K562 (cell line): ENCODE measurements at regions not wholly inside any gene's neighbourhood (a gene's known extent, or its start where the extent isn't known, plus 50 kb on each side); places are given as distances from the start of the nearest gene placed in this dataset.

Experiments
- CBFB ChIP-seq: sonication (generic); formaldehyde crosslinking; IDR thresholded peaks from 2 replicates; pipeline ENCODE4 v1.4.0; 2020; ENCODE audit warnings: mild to moderate bottlenecking, missing genetic modification reagents
- CREB1 ChIP-seq, 2 experiments: sonication (generic) in 1 of 2; formaldehyde crosslinking in 1 of 2; IDR thresholded peaks; 2 replicates each; pipeline versions ENCODE4 v1.6.1 to v1.8.0; 2012 to 2022; ENCODE audit warnings: inconsistent platforms in 1 of 2, mild to moderate bottlenecking in 1 of 2, missing genetic modification reagents in 1 of 2, moderate library complexity in 1 of 2
- FOSL1 ChIP-seq: fragments of 200-800 bp; sonication (Bioruptor generic); conservative IDR thresholded peaks from 2 replicates; pipeline ENCODE4 v1.6.1; 2016; ENCODE audit warnings: missing genetic modification characterization, missing compliant biosample characterization
- KLF13 ChIP-seq: fragments of 450-650 bp; IDR thresholded peaks from 2 replicates; pipeline ENCODE4 v1.6.1; 2016; ENCODE audit warnings: missing genetic modification characterization, low read depth, mild to moderate bottlenecking, missing compliant biosample characterization, moderate library complexity, borderline replicate concordance
- RAD51 ChIP-seq: fragments of 450-650 bp; IDR thresholded peaks from 2 replicates; pipeline ENCODE4 v1.7.1; 2016; ENCODE audit warnings: low read depth, mild to moderate bottlenecking, borderline replicate concordance
- RHOXF2B ChIP-seq: fragments of 250-450 bp; sonication (Bioruptor Pico); conservative IDR thresholded peaks from 2 replicates; pipeline ENCODE4 v1.5.1; 2021
- TBP ChIP-seq: optimal IDR thresholded peaks from 2 replicates; pipeline ENCODE3; 2011; ENCODE audit warnings: low read depth, low read length, improper control_type of control experiment
- ZNF551 ChIP-seq: fragments of 250-450 bp; sonication (Bioruptor Pico); IDR thresholded peaks from 2 replicates; pipeline ENCODE4 v1.5.0; 2021; ENCODE audit warnings: mild to moderate bottlenecking, moderate library complexity
- TF ChIP-seq, protein P1 (sequence below): sonication (generic); formaldehyde crosslinking; IDR thresholded peaks from 2 replicates; pipeline ENCODE4 v1.8.1; 2023; ENCODE audit warnings: missing genetic modification reagents, mild to moderate bottlenecking, borderline replicate concordance
- TF ChIP-seq, protein P2 (sequence below): IDR thresholded peaks from 3 replicates; pipeline ENCODE4 v1.6.1; 2011; ENCODE audit warnings: borderline replicate concordance, mild to moderate bottlenecking; ENCODE audit not compliant: insufficient read length, insufficient read depth

DNA sequence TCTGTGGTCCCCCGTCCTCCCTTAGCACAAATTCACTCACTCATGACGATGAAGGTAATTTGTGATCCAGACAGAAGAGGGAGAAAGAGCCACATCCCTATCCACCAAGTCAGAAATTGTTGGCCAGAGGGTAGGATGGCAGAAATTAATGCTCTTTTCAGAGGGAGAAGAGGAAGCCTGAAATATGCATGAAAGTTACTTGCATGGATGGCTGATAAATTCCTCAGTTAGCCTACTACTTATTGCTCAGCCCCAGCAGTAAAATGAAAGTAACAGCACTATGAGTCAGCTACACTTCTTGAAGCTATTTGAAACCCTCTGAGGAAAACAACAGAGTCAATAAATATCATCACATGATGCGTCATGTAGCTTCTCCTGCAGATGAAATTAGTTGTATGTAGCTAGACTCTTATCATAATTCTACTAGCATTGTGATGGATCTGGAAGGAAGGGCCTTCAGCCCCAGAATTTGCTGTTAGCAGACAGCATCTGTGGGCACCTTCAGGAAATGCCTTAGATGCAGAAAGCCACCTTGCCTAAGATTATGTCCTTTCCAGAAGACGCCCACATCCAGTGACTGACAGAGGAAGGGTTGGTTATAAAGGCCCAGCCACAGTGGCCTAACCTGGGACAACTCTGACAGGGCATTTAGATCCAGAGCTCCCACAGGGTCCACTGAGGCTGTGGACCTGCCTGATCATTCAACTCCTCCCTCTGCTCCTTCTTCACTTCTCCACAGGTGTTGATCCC is 81.2 kb upstream of the CCDC112 start (continued):
- TF ChIP-seq RAD51 (no peak), RHOXF2B (CRISPR knock-in tag) (no peak), ZNF551 (CRISPR knock-in tag) (no peak), TBP (no peak), CREB1 (IDR thresholded peaks at IDR 0.05) (no peak), CREB1 (CRISPR knock-in tag; IDR thresholded peaks at IDR 0.05) (no peak), KLF13 (tag) (no peak), CBFB (CRISPR knock-in tag) (no peak), FOSL1 (tag) (peak; percentile 75)
- TF ChIP-seq, protein P1, sequence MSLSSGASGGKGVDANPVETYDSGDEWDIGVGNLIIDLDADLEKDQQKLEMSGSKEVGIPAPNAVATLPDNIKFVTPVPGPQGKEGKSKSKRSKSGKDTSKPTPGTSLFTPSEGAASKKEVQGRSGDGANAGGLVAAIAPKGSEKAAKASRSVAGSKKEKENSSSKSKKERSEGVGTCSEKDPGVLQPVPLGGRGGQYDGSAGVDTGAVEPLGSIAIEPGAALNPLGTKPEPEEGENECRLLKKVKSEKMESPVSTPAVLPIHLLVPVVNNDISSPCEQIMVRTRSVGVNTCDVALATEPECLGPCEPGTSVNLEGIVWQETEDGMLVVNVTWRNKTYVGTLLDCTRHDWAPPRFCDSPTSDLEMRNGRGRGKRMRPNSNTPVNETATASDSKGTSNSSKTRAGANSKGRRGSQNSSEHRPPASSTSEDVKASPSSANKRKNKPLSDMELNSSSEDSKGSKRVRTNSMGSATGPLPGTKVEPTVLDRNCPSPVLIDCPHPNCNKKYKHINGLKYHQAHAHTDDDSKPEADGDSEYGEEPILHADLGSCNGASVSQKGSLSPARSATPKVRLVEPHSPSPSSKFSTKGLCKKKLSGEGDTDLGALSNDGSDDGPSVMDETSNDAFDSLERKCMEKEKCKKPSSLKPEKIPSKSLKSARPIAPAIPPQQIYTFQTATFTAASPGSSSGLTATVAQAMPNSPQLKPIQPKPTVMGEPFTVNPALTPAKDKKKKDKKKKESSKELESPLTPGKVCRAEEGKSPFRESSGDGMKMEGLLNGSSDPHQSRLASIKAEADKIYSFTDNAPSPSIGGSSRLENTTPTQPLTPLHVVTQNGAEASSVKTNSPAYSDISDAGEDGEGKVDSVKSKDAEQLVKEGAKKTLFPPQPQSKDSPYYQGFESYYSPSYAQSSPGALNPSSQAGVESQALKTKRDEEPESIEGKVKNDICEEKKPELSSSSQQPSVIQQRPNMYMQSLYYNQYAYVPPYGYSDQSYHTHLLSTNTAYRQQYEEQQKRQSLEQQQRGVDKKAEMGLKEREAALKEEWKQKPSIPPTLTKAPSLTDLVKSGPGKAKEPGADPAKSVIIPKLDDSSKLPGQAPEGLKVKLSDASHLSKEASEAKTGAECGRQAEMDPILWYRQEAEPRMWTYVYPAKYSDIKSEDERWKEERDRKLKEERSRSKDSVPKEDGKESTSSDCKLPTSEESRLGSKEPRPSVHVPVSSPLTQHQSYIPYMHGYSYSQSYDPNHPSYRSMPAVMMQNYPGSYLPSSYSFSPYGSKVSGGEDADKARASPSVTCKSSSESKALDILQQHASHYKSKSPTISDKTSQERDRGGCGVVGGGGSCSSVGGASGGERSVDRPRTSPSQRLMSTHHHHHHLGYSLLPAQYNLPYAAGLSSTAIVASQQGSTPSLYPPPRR (CRISPR knock-in tag), result no peak
- TF ChIP-seq, protein P2, sequence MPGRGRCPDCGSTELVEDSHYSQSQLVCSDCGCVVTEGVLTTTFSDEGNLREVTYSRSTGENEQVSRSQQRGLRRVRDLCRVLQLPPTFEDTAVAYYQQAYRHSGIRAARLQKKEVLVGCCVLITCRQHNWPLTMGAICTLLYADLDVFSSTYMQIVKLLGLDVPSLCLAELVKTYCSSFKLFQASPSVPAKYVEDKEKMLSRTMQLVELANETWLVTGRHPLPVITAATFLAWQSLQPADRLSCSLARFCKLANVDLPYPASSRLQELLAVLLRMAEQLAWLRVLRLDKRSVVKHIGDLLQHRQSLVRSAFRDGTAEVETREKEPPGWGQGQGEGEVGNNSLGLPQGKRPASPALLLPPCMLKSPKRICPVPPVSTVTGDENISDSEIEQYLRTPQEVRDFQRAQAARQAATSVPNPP, result no peak
